ENCODE measurements at regions not wholly inside any gene's neighbourhood (a gene's known extent, or its start where the extent isn't known, plus 50 kb on each side); places are given as distances from the start of the nearest gene placed in this dataset.

- TF ChIP-seq CTCF (conservative IDR thresholded peaks at IDR 0.05) (no peak), EZH2 (IDR thresholded peaks at IDR 0.05; ENCODE audit: low read depth) (no peak)
Measured at GRCh38 chr6:26183237-26183580, 96.0 kb downstream of the HFE start.
